SH-SY5Y (cell line): ENCODE measurements at regions not wholly inside any gene's neighbourhood (a gene's known extent, or its start where the extent isn't known, plus 50 kb on each side); places are given as distances from the start of the nearest gene placed in this dataset.
A peak's percentile ranks its signal among the peaks of the same experiment; 100 is the strongest.

Experiments used
- GATA2 ChIP-seq: IDR thresholded peaks from 2 replicates; pipeline ENCODE4 v1.6.1; 2011; ENCODE audit warnings: mild to moderate bottlenecking, low read depth, low read length
- GATA3 ChIP-seq: IDR thresholded peaks from 2 replicates; pipeline ENCODE4 v1.6.1; 2011; ENCODE audit warnings: low read depth, mild to moderate bottlenecking, low read length, moderate library complexity

- TF ChIP-seq GATA3 (no peak), GATA2 (peak; percentile 93)
Observed at GRCh38 chr17:73957564-73957963, 245.9 kb upstream of the RPL38 start.
